Activated CD4-positive, alpha-beta T cell treated with anti-CD3 and anti-CD28 coated beads for 1 hour (primary cell): ENCODE measurements at regions not wholly inside any gene's neighbourhood (a gene's known extent, or its start where the extent isn't known, plus 50 kb on each side); places are given as distances from the start of the nearest gene placed in this dataset.
"Not testable (repeated sequence)": the region's sequence is repeated elsewhere in the genome, so short reads cannot be mapped to it uniquely, and the experiment has no call there.

Experiments used
- DNase-seq: peaks from one replicate; pipeline ENCODE4 v3.0.0-alpha.2; 2020

GRCh38 chr6:154602296-154602695 is 91.8 kb upstream of the CNKSR3 start:
- DNase-seq: no peak

GRCh38 chr6:154602708-154603107 is 92.2 kb upstream of the CNKSR3 start:
- DNase-seq: no peak

- no peak for DNase-seq
Observed at GRCh38 chr6:154604119-154604518, 93.6 kb upstream of the CNKSR3 start.

- DNase-seq: no peak
Observed at GRCh38 chr6:154605178-154605881, 94.8 kb upstream of the CNKSR3 start.

GRCh38 chr6:154605882-154606370 is 95.4 kb upstream of the CNKSR3 start:
- DNase-seq: no peak

- DNase-seq: no peak
Observed at GRCh38 chr6:154606457-154606856, 96.0 kb upstream of the CNKSR3 start.

- no peak for DNase-seq
Observed at GRCh38 chr6:154606860-154607259, 96.4 kb upstream of the CNKSR3 start.

GRCh38 chr6:154611241-154611640 is 100.8 kb upstream of the CNKSR3 start:
- no peak for DNase-seq

- no peak for DNase-seq
Observed at GRCh38 chr6:154611847-154612246, 101.4 kb upstream of the CNKSR3 start.

GRCh38 chr6:154613137-154613676 is 102.7 kb upstream of the CNKSR3 start:
- DNase-seq: no peak

- no peak for DNase-seq
Observed at GRCh38 chr6:154614101-154614500, 103.6 kb upstream of the CNKSR3 start.

- no peak for DNase-seq
Observed at GRCh38 chr6:154614641-154615040, 104.2 kb upstream of the CNKSR3 start.

- DNase-seq: no peak
Observed at GRCh38 chr6:154615483-154616025, 105.1 kb upstream of the CNKSR3 start.

- DNase-seq: no peak
Observed at GRCh38 chr6:154617175-154617574, 106.7 kb upstream of the CNKSR3 start.

GRCh38 chr6:154619146-154619545 is 108.7 kb upstream of the CNKSR3 start:
- DNase-seq: no peak

GRCh38 chr6:154621686-154622085 is 111.2 kb upstream of the CNKSR3 start:
- DNase-seq: no peak

GRCh38 chr6:154622618-154623336 is 110.4 kb upstream of the SCAF8 start:
- DNase-seq: no peak

- DNase-seq: no peak
Observed at GRCh38 chr6:154623391-154623790, 109.8 kb upstream of the SCAF8 start.

GRCh38 chr6:154624038-154624599 is 109.1 kb upstream of the SCAF8 start:
- no peak for DNase-seq

GRCh38 chr6:154624727-154625126 is 108.5 kb upstream of the SCAF8 start:
- not testable (repeated sequence) for DNase-seq

GRCh38 chr6:154625721-154626120 is 107.5 kb upstream of the SCAF8 start:
- no peak for DNase-seq

GRCh38 chr6:154629127-154629526 is 104.1 kb upstream of the SCAF8 start:
- DNase-seq: no peak

GRCh38 chr6:154632119-154632518 is 101.1 kb upstream of the SCAF8 start:
- DNase-seq: no peak

GRCh38 chr6:154637392-154637791 is 95.8 kb upstream of the SCAF8 start:
- DNase-seq: no peak
